ENCODE measurements at regions not wholly inside any gene's neighbourhood (a gene's known extent, or its start where the extent isn't known, plus 50 kb on each side); places are given as distances from the start of the nearest gene placed in this dataset.

- TF ChIP-seq, protein P1, sequence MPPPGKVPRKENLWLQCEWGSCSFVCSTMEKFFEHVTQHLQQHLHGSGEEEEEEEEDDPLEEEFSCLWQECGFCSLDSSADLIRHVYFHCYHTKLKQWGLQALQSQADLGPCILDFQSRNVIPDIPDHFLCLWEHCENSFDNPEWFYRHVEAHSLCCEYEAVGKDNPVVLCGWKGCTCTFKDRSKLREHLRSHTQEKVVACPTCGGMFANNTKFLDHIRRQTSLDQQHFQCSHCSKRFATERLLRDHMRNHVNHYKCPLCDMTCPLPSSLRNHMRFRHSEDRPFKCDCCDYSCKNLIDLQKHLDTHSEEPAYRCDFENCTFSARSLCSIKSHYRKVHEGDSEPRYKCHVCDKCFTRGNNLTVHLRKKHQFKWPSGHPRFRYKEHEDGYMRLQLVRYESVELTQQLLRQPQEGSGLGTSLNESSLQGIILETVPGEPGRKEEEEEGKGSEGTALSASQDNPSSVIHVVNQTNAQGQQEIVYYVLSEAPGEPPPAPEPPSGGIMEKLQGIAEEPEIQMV (CRISPR knock-in tag; IDR thresholded peaks at IDR 0.05; ENCODE audit: low read depth): no peak
- TF ChIP-seq, protein P2, sequence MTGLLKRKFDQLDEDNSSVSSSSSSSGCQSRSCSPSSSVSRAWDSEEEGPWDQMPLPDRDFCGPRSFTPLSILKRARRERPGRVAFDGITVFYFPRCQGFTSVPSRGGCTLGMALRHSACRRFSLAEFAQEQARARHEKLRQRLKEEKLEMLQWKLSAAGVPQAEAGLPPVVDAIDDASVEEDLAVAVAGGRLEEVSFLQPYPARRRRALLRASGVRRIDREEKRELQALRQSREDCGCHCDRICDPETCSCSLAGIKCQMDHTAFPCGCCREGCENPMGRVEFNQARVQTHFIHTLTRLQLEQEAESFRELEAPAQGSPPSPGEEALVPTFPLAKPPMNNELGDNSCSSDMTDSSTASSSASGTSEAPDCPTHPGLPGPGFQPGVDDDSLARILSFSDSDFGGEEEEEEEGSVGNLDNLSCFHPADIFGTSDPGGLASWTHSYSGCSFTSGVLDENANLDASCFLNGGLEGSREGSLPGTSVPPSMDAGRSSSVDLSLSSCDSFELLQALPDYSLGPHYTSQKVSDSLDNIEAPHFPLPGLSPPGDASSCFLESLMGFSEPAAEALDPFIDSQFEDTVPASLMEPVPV (CRISPR knock-in tag; IDR thresholded peaks at IDR 0.05): no peak
- TF ChIP-seq ZNF274 (CRISPR knock-in tag; IDR thresholded peaks at IDR 0.05): no peak
- peak; percentile 72; the same call in 1 of the 2 replicates for TF ChIP-seq HMG20A (CRISPR knock-in tag; IDR thresholded peaks at IDR 0.05; ENCODE audit: borderline replicate concordance)
- no peak for TF ChIP-seq MNT (IDR thresholded peaks at IDR 0.05)
- TF ChIP-seq ZKSCAN8 (CRISPR knock-in tag; IDR thresholded peaks at IDR 0.05; ENCODE audit: borderline replicate concordance): no peak; the same call in 1 of the 2 replicates
- no peak for TF ChIP-seq U2AF2 (IDR thresholded peaks at IDR 0.05; ENCODE audit: low read depth, low read length)
- TF ChIP-seq E2F5 (CRISPR knock-in tag; conservative IDR thresholded peaks at IDR 0.05): no peak
- TF ChIP-seq ZNF30 (CRISPR knock-in tag; IDR thresholded peaks at IDR 0.05): no peak
- no peak for TF ChIP-seq ZNF34 (CRISPR knock-in tag; IDR thresholded peaks at IDR 0.05; ENCODE audit: borderline replicate concordance)
- TF ChIP-seq ZNF564 (CRISPR knock-in tag; IDR thresholded peaks at IDR 0.05): no peak
- TF ChIP-seq ZNF280D (CRISPR knock-in tag; IDR thresholded peaks at IDR 0.05): peak; percentile 46; the same call in 1 of the 2 replicates
- TF ChIP-seq HOXA7 (CRISPR knock-in tag; IDR thresholded peaks at IDR 0.05): no peak
- TF ChIP-seq SYNCRIP (IDR thresholded peaks at IDR 0.05; ENCODE audit: insufficient read depth, low read depth, low read length): no peak
- TF ChIP-seq ZBTB38 (CRISPR knock-in tag; IDR thresholded peaks at IDR 0.05): no peak
- peak; percentile 75; the same call in 1 of the 2 replicates for TF ChIP-seq ZNF503 (CRISPR knock-in tag; IDR thresholded peaks at IDR 0.05)
- no peak for TF ChIP-seq KLF11 (CRISPR knock-in tag; IDR thresholded peaks at IDR 0.05)
- 0 out of 2 replicates have a peak, but pooled peaks have one; percentile 36 for TF ChIP-seq GFI1 (CRISPR knock-in tag; IDR thresholded peaks at IDR 0.05; ENCODE audit: borderline replicate concordance)
Measured at GRCh38 chr9:14967450-14968321, 57.5 kb upstream of the FREM1 start (continued).

Measured in HepG2 (cell line).